Psoas muscle (tissue), 7 donors: ENCODE measurements at regions not wholly inside any gene's neighbourhood (a gene's known extent, or its start where the extent isn't known, plus 50 kb on each side); places are given as distances from the start of the nearest gene placed in this dataset.
"Not testable (repeated sequence)": the region's sequence is repeated elsewhere in the genome, so short reads cannot be mapped to it uniquely, and the experiment has no call there.

Experiments used
- ATAC-seq, 4 donors: fragments of 200-7000 bp; cut with Tn5 transposase; one replicate each; pipeline ENCODE4 v1.9.1; 2020; ENCODE audit warnings: moderate library complexity in 3 of 4, mild to moderate bottlenecking in 2 of 4
- DNase-seq, 2 donors: peaks; one replicate each; pipeline ENCODE4 v3.0.0-alpha.2; 2020
- H3K27ac ChIP-seq: fragments of 200-600 bp; one replicate; pipeline ENCODE4 v1.8.0; 2022
- H3K27me3 ChIP-seq, 3 donors: fragments of 200-600 bp in 1 of 3; one replicate each; pipeline versions ENCODE4 v1.6.1 to v1.8.0; 2013 to 2022; ENCODE audit warnings: low read length in 2 of 3, mild to moderate bottlenecking in 2 of 3, moderate library complexity in 1 of 3; ENCODE audit not compliant: insufficient read depth in 3 of 3
- H3K36me3 ChIP-seq, 2 donors: fragments of 200-600 bp in 1 of 2; one replicate each; pipeline versions ENCODE4 v1.6.1 to v1.8.0; 2013 to 2022; ENCODE audit warnings: low read depth in 1 of 2, mild to moderate bottlenecking in 1 of 2, moderate library complexity in 1 of 2; ENCODE audit not compliant: insufficient read depth in 1 of 2
- H3K4me1 ChIP-seq: fragments of 200-600 bp; one replicate; pipeline ENCODE4 v1.8.0; 2022
- H3K4me3 ChIP-seq: fragments of 200-600 bp; one replicate; pipeline ENCODE4 v1.8.0; 2022; ENCODE audit warnings: mild to moderate bottlenecking
- H3K9me3 ChIP-seq: fragments of 200-600 bp; one replicate; pipeline ENCODE4 v1.8.0; 2022
- WGBS, 3 donors: extraction: QIAGEN DNeasy Blood & Tissue Kit; methylation state at CpG; one replicate each; pipeline versions ENCODE4 v1.1.6 to v1.1.7; 2013; 5-methylcytosine and 5-hydroxymethylcytosine counted together
- intact Hi-C, 2 donors: fragments of 100-400 bp; cut with DNase I; formaldehyde crosslinking; loops; one replicate each; pipeline versions ENCODE4 v1.11.0 to v1.14.2; 2022
- TF ChIP-seq, protein P1 (sequence below): fragments of 200-600 bp; IDR thresholded peaks from one replicate; pipeline ENCODE4 v1.8.0; 2022; ENCODE audit warnings: antibody characterized with exemption
- donor health status: healthy with polysubstance abuse.
- donor health status: DM: no; HTN: no; CAD: no; lungs with moderate emphysema.
- donor health status: Bipolar disorder and iron deficiency.
- donor health status: healthy.
- donor health status: DM: yes; HTN: yes; CAD: no.
- donor health status: DM: no; HTN: no; CAD: no.
- donor health status: DM: yes; HTN: yes; CAD: no.

DNA sequence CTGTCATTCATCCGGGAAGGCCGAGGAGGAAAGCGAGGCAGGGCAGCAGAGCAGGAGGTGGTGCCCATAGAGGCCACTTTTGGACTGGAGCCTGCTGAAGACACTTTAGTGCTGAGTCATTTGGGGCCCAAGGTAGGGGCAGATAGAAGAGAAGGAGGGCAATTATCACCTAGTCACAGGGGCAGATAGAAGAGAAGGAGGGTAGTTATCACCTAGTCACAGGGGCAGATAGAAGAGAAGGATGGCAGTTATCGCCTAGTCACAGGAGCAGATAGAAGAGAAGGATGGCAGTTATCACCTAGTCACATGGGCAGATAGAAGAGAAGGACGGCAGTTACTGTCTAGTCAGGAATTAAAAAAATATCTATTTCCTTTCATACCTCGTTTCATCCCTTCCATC lies 1372.6 kb downstream of the FOXD4L5 start:
- H3K27me3 ChIP-seq, H3K27ac ChIP-seq, H3K4me1 ChIP-seq, intact Hi-C loops, ATAC-seq, DNase-seq, H3K36me3 ChIP-seq, H3K9me3 ChIP-seq, H3K4me3 ChIP-seq: not testable (repeated sequence)
- 77 to 84% (median 80%) methylated on average over 6 of the region's 6 CpGs for WGBS, 3 donors

DNA sequence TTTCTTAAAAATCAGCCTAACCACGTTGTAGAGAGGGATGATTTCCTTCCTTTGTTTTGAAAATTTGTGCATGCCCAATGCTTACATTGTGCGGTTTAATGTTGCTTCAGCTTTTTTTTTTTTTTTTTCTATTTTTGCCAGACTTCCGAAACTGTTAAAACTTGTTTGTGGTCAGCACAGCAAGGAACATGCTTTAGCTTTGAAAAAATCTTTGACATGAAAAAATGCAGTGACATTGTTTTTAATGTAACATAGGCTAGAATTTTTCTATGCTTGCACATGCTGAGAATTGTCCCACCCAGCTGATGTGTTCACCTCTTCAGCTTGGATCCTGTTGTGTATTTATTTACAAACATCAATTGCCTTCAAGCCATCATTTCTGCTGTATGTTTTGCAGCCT lies 1375.9 kb downstream of the FOXD4L5 start:
- H3K36me3 ChIP-seq, ATAC-seq, H3K9me3 ChIP-seq, H3K27me3 ChIP-seq, H3K4me3 ChIP-seq, intact Hi-C loops, DNase-seq, H3K27ac ChIP-seq, H3K4me1 ChIP-seq: not testable (repeated sequence)
- 54 to 58% (median 58%) methylated on average over 3 of the region's 3 CpGs for WGBS, 3 donors

DNA sequence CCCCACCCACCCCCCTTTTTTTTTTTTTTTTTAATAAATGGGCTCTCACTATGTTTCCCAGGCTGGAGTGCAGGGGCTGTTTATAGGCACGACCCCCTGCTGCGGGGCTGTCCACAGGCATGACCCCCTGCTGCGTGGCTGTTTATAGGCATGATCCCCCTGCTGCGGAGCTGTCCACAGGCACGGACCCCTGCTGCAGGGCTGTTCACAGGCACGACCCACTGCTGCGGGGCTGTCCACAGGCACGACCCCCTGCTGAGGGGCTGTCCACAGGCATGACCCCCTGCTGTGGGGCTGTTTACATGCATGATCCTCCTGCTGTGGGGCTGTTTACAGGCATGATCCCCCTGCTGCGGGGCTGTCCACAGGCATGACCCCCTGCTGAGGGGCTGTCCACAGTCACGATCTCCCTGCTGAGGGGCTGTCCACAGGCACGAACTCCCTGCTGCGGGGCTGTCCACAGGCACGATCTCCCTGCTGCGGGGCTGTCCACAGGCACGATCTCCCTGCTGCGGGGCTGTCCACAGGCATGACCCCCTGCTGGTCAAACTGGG lies 1385.3 kb downstream of the FOXD4L5 start:
- H3K27ac ChIP-seq, ATAC-seq, intact Hi-C loops, H3K4me1 ChIP-seq, H3K27me3 ChIP-seq, H3K9me3 ChIP-seq, H3K4me3 ChIP-seq, H3K36me3 ChIP-seq: not testable (repeated sequence)
- DNase-seq: peak in 1 of 2 donors; percentile 38
- 78 to 88% (median 82%) methylated on average over 16 of the region's 16 CpGs for WGBS, 3 donors

DNA sequence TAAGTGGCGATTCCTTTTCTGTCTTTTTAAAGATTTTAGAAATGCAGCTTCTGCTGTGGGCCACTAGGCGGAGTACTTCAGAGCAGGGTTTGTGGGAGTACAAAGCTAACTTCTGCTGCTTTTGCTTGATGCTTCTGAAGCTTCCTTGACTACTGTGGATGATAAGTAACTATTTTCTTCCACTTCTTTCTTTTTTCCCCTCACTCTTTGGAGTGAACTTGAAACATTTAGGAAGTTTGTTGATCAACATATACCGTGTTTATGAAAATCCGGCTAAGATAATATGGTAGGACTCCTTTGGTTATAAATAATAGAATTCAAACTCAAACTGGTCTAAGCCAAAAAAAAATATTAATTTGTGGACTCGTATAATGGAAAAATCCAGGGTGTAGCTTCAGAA lies 1403.6 kb downstream of the FOXD4L5 start:
- H3K27ac ChIP-seq, DNase-seq, H3K9me3 ChIP-seq, H3K4me1 ChIP-seq, ATAC-seq, H3K4me3 ChIP-seq, H3K36me3 ChIP-seq, intact Hi-C loops, H3K27me3 ChIP-seq: not testable (repeated sequence)
- 60 to 69% (median 68%) methylated on average over 3 to 4 of the region's 5 CpGs for WGBS, 3 donors

DNA sequence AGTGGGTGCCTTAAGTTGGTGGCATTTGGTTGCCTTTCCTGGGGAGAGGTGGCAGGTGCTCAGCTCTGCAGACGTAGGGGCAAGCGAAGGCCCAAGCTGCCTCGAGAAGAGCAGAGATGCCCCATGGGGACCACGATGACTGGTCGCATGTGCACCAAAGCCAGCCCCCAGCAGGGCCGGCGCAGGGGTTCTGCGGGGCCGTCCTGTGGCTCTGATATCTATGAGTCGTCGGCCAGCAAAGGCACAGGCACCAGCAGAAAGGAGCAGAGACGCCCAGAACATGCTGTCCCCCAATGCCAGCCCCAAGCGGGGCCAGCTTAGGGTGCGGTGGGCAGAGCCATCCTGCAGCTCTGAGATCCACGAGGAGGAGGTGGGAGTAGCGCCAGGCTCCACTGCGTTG lies 1408.6 kb downstream of the FOXD4L5 start:
- H3K27me3 ChIP-seq, H3K9me3 ChIP-seq, H3K27ac ChIP-seq, intact Hi-C loops, H3K4me3 ChIP-seq, ATAC-seq, H3K36me3 ChIP-seq, DNase-seq, H3K4me1 ChIP-seq: not testable (repeated sequence)
- WGBS, 3 donors: 83 to 88% (median 83%) methylated on average over 9 to 14 of the region's 17 CpGs

DNA sequence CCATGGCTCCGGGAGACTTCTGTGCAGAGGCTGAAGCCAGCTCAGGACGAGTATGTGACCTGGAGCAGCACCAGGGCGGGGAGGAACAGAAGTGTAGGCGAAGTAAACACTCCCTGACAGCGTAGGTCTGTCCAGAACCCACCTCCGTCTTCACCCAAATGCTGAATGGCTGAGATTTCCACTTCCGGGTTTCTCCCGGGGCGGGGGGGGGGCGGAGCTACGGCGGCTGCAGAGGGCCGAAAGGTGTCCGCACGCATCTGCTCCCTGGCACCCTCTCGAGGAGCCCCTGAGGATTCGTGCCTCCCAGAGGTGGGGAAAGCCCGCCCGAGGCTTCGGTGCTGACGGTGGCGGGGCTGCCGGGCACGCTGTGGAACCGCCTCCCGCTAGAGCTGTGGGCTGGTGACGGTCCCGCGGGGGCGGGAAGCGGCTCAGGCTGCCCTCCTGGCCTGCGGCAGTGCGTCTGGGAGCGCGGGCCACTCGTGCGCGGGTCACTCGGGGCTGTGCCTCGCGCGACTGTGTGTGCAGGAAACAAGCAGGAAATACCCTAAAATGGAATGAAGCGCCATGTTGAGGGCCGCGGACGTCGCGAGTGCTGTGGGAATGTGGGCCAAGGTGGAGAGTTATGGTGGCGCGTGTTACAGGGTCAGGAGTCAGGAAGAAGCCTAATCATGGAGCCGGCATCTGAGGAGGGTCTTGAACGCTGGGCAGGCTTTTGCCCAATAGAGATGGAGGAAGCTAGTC lies 1425.4 kb downstream of the FOXD4L5 start:
- 37 to 49% (median 47%) methylated on average over 46 to 52 of the region's 52 CpGs for WGBS, 3 donors
- Histone ChIP-seq H3K9me3 (no peaks in the 10 kb centered on the region), H3K4me1 (no peaks in the 10 kb centered on the region), H3K27ac (no peak overlapping the region), H3K27me3 (no peaks in the 10 kb centered on the region), H3K36me3 (no peaks in the 10 kb centered on the region), H3K4me3 (peak overlapping the region; percentile 46)
- DNase-seq (peak; percentile 28 to 50), ATAC-seq (peak in 1 of 4 donors; percentile 46)
- intact Hi-C loops: no loop called here
- TF ChIP-seq, protein P1, sequence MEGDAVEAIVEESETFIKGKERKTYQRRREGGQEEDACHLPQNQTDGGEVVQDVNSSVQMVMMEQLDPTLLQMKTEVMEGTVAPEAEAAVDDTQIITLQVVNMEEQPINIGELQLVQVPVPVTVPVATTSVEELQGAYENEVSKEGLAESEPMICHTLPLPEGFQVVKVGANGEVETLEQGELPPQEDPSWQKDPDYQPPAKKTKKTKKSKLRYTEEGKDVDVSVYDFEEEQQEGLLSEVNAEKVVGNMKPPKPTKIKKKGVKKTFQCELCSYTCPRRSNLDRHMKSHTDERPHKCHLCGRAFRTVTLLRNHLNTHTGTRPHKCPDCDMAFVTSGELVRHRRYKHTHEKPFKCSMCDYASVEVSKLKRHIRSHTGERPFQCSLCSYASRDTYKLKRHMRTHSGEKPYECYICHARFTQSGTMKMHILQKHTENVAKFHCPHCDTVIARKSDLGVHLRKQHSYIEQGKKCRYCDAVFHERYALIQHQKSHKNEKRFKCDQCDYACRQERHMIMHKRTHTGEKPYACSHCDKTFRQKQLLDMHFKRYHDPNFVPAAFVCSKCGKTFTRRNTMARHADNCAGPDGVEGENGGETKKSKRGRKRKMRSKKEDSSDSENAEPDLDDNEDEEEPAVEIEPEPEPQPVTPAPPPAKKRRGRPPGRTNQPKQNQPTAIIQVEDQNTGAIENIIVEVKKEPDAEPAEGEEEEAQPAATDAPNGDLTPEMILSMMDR: no peak

DNA sequence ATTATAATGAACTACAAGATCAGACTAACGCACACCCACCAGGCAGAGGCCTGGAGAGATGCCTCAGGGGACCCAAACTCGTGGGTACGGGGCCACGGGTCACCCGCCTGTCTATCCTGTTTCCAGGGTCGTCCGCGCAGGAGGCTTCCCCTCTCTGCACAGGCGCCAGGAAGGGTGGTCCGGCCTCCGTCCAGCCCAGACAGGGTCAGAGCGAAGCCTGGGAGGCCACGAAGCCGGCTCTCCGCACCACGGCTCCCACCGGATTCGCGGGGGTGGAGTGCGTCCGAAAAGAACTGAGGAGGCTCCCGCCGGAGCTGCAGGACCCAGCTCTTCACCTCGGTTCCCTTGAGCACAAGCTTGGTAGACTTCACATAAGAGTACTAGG lies 1425.9 kb downstream of the FOXD4L5 start:
- H3K36me3 ChIP-seq, H3K27me3 ChIP-seq, ATAC-seq, H3K27ac ChIP-seq, intact Hi-C loops, H3K4me1 ChIP-seq, H3K9me3 ChIP-seq: not testable (repeated sequence)
- DNase-seq: peak in 1 of 2 donors; percentile 15
- H3K4me3 ChIP-seq: peak overlapping the region; percentile 46
- WGBS, 3 donors: 29 to 44% (median 40%) methylated on average over 22 to 24 of the region's 24 CpGs

DNA sequence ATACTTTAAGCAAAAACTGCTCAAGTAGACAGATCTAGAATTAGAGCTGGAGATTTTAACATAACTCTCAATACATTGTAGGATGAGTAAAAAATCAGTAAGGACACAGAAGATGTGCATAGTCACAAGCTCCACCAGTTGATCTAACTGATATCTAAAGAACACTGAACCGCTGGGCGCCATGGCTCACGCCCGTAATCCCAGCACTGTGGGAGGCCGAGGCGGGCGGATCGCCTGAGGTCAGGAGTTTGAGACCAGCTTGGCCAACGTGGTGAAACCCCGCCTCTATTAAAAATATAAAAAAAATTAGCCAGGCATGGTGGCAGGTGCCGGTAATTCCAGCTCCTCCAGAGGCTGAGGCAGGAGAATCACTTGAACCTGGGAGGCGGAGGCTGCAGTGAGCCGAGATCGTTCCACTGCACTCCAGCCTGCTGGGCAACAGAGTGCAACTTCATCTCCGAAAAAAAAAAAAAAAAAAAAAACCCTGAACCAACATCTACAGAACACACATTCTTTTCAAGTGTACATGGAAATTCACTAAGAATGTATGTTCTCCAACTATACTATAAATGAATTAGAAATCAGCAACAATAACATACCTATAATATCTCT lies 1431.8 kb downstream of the FOXD4L5 start:
- H3K36me3 ChIP-seq, ATAC-seq, H3K4me1 ChIP-seq, DNase-seq, H3K27ac ChIP-seq, H3K4me3 ChIP-seq, H3K27me3 ChIP-seq, intact Hi-C loops, H3K9me3 ChIP-seq: not testable (repeated sequence)
- 84 to 90% (median 87%) methylated on average over 15 of the region's 15 CpGs for WGBS, 3 donors

DNA sequence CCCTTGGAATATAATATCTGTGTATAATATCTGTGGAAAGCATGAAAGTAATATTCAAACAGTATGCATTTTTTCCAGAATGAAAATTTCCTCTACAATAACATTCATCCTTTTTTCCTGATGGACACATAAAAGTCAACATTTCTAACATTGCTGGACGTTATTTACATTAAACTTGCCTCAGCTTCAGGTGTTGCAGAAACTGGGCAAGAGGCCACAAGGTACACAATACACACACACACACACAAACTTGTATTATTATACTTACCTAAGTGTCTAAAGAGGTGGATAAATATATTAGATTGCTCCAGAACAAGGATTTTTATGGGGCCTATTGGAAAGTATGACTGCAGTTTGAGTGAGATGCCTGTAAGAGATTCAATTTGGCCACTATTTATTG lies 1460.2 kb downstream of the FOXD4L5 start:
- DNase-seq, intact Hi-C loops, H3K27ac ChIP-seq, H3K4me1 ChIP-seq, H3K27me3 ChIP-seq, H3K4me3 ChIP-seq, H3K36me3 ChIP-seq, H3K9me3 ChIP-seq, ATAC-seq: not testable (repeated sequence)
- WGBS, 3 donors: 11 to 16% (median 14%) methylated on average over 1 of the region's 1 CpG

DNA sequence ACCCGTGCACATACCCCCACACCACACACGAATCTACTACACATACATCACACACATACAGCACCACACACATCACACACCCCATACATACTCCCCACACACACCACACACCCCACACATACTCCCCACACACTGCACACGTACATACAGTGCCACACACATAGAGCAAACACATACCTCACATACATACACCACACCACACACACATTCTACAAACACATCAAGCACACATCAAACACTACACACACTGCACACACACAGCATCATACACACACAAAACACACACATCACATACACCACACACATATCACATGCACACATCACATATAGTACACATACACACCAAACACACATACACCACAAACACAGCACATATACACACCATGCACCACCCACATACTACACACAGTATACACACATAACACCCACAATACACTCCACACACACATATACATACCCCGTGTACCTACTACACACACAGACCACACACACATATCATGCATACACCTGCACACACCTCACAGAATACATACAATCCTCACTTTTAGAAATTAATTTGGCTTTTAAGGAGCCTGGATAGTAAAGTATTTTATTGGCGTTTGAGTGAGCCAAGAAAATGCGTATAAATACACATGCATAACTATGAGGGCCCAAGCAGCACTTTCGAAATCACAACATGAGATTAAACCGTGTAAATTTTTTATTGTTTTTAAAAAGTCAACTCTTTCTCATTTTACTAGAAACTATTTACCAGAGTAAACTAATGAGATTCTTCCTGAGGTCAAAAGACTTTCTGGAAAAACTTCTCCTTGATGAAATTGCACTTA lies 1461.4 kb downstream of the FOXD4L5 start:
- H3K27ac ChIP-seq, H3K4me1 ChIP-seq, H3K36me3 ChIP-seq, H3K4me3 ChIP-seq, DNase-seq, H3K9me3 ChIP-seq, intact Hi-C loops, H3K27me3 ChIP-seq: not testable (repeated sequence)
- ATAC-seq: peak; percentile 62 to 80 (median 75)
- 59 to 67% (median 60%) methylated on average over 8 of the region's 8 CpGs for WGBS, 3 donors
